Activated B cell treated with CpG ODN at 0.5 μM for 24 hours (primary cell): ENCODE measurements at regions not wholly inside any gene's neighbourhood (a gene's known extent, or its start where the extent isn't known, plus 50 kb on each side); places are given as distances from the start of the nearest gene placed in this dataset.

ENCODE experiments used
- ATAC-seq: fragments of 200-7000 bp; cut with Tn5 transposase; one replicate; pipeline ENCODE4 v1.10.0; 2021; ENCODE audit warnings: low read depth, mild to moderate bottlenecking, moderate library complexity
- CTCF ChIA-PET: fragments of 350-600 bp; sonication (Branson Sonifier 250); formaldehyde crosslinking; loops from one replicate; lab custom pipeline; 2021; ENCODE audit warnings: antibody characterized with exemption; lab: Charles Lee
- POLR2A ChIA-PET: fragments of 350-600 bp; sonication (Branson Sonifier 250); formaldehyde crosslinking; loops from one replicate; lab custom pipeline; 2021; ENCODE audit warnings: antibody characterized with exemption; lab: Charles Lee
- DNase-seq: peaks from one replicate; pipeline ENCODE4 v3.0.0; 2022
- H3K27ac Mint-ChIP-seq: one replicate; pipeline ENCODE4 v1.8.0; 2020; ENCODE audit warnings: mixed read lengths
- H3K27me3 Mint-ChIP-seq: one replicate; pipeline ENCODE4 v1.8.0; 2021; ENCODE audit warnings: mixed read lengths
- H3K36me3 Mint-ChIP-seq: one replicate; pipeline ENCODE4 v1.8.0; 2021; ENCODE audit warnings: low read depth, mixed read lengths
- H3K4me1 Mint-ChIP-seq: one replicate; pipeline ENCODE4 v1.8.0; 2021; ENCODE audit warnings: mixed read lengths
- H3K4me3 Mint-ChIP-seq: one replicate; pipeline ENCODE4 v1.8.0; 2020; ENCODE audit warnings: mild to moderate bottlenecking, mixed read lengths
- H3K9me3 Mint-ChIP-seq: one replicate; pipeline ENCODE4 v1.8.0; 2020; ENCODE audit warnings: mixed read lengths
- CTCF ChIP-seq: fragments of 200-600 bp; IDR thresholded peaks from one replicate; pipeline ENCODE4 v1.8.0; 2022; ENCODE audit warnings: antibody characterized with exemption, mild to moderate bottlenecking
- intact Hi-C: fragments of 100-400 bp; cut with micrococcal nuclease; formaldehyde crosslinking; loops from one replicate; pipeline ENCODE4 v1.15.1; 2024

DNA sequence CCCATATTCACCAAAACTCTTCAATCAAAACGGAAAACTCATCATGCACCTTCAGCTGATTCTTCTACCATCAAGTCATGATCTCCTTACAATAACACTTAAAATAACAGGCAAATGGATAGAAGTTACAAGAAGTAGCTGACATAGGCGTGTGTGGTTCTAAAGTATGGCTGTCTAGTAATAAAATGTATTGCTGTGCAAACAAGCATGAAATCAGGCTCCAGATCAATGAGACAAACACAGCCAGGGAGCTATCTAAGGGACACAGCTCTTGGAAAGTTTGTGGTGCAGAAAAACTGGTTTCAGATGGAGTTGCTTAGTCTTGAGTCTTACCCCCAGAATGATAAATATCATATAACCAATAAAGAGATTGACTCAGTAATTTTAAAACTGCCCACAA, 434.8 kb upstream of the NOX3 start:
- H3K4me1 Mint-ChIP-seq, result no peaks in the 10 kb centered on the region
- DNase-seq (no peak), ATAC-seq (no peak)
- H3K27me3 Mint-ChIP-seq, result no peaks in the 10 kb centered on the region
- H3K4me3 Mint-ChIP-seq, result no peak overlapping the region
- intact Hi-C loops, result no loop called here
- no peaks in the 10 kb centered on the region for H3K9me3 Mint-ChIP-seq
- POLR2A ChIA-PET, result no interaction called here
- CTCF ChIA-PET, result no interaction called here
- no peak overlapping the region for H3K27ac Mint-ChIP-seq
- no peak for TF ChIP-seq CTCF
- no peaks in the 10 kb centered on the region for H3K36me3 Mint-ChIP-seq

GRCh38 chr6:155889410-155889809, 433.8 kb upstream of the NOX3 start:
- intact Hi-C loops, result no loop called here
- POLR2A ChIA-PET, result no interaction called here

DNA sequence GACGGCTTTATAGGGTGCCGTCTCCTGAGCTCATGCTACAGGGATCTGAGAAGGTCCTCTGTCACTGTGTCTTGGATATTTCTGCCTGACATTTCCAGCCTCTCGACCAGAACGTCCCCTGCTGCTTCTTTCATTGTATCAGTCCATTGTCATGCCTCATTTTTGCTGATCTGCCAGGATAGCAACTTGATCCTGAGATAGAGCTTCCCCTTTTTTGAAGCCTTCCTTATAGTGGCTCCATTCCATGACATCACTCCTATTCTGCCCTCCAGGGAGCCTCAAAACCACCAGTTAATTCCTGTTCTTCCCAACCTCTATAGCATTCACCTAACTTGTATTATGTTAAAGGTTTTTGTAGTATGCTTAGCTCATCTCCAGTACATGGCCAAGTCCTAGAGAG, 431.8 kb upstream of the NOX3 start:
- CTCF ChIA-PET, result no interaction called here
- DNase-seq, result no peak
- intact Hi-C loops, result no loop called here
- no peaks in the 10 kb centered on the region for H3K27me3 Mint-ChIP-seq
- POLR2A ChIA-PET, result no interaction called here
- peaks cover 10% of the 10 kb centered on the region for H3K4me1 Mint-ChIP-seq
- no peak overlapping the region for H3K4me3 Mint-ChIP-seq
- H3K27ac Mint-ChIP-seq, result no peak overlapping the region
- no peaks in the 10 kb centered on the region for H3K36me3 Mint-ChIP-seq
- H3K9me3 Mint-ChIP-seq, result no peaks in the 10 kb centered on the region
- ATAC-seq, result no peak
- TF ChIP-seq CTCF, result no peak

More at GRCh38 chr6:155889410-155889809, 433.8 kb upstream of the NOX3 start:
- CTCF ChIA-PET, result no interaction called here
- H3K36me3 Mint-ChIP-seq, result no peaks in the 10 kb centered on the region
- no peaks in the 10 kb centered on the region for H3K4me1 Mint-ChIP-seq
- TF ChIP-seq CTCF, result no peak
- H3K4me3 Mint-ChIP-seq, result no peak overlapping the region
- no peak for ATAC-seq
- no peak overlapping the region for H3K27ac Mint-ChIP-seq
- DNase-seq, result no peak
- H3K9me3 Mint-ChIP-seq, result no peaks in the 10 kb centered on the region
- H3K27me3 Mint-ChIP-seq, result no peaks in the 10 kb centered on the region

- ChIA-PET CTCF (no interaction called here), POLR2A (no interaction called here)
- H3K27me3 Mint-ChIP-seq, result no peaks in the 10 kb centered on the region
- peaks cover 24% of the 10 kb centered on the region for H3K4me1 Mint-ChIP-seq
- no peak overlapping the region for H3K27ac Mint-ChIP-seq
- H3K4me3 Mint-ChIP-seq, result no peak overlapping the region
- no peaks in the 10 kb centered on the region for H3K36me3 Mint-ChIP-seq
- DNase-seq (no peak), ATAC-seq (no peak)
- H3K9me3 Mint-ChIP-seq, result no peaks in the 10 kb centered on the region
- no peak for TF ChIP-seq CTCF
- intact Hi-C loops, result no loop called here
Observed at GRCh38 chr6:155883741-155884140, 428.1 kb upstream of the NOX3 start.

DNA sequence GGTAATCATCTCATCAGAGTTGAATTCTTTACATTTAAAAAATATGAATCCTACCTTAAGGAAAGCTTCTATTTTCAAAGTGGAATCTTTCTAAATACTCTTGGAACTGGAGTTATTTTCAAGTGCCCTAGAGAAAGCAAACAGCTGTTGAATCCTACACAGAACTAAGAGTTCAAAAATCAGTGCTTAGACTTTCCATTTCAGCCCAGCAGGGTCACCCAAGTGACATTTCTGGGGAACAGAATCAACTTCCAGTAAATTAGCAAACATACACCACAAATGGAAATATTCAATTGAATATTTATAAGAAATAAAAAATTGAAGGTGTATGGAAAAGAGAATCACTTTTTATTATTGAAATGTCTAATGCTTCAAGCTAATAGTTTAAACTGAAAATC, 427.7 kb upstream of the NOX3 start:
- peaks cover 24% of the 10 kb centered on the region for H3K4me1 Mint-ChIP-seq
- no peak for ATAC-seq
- H3K4me3 Mint-ChIP-seq, result no peak overlapping the region
- no peak for TF ChIP-seq CTCF
- POLR2A ChIA-PET, result no interaction called here
- no peak overlapping the region for H3K27ac Mint-ChIP-seq
- intact Hi-C loops, result no loop called here
- H3K9me3 Mint-ChIP-seq, result no peaks in the 10 kb centered on the region
- no peaks in the 10 kb centered on the region for H3K27me3 Mint-ChIP-seq
- no peak for DNase-seq
- CTCF ChIA-PET, result no interaction called here
- no peaks in the 10 kb centered on the region for H3K36me3 Mint-ChIP-seq
